Posterior vena cava (tissue), 2 donors: ENCODE measurements at regions not wholly inside any gene's neighbourhood (a gene's known extent, or its start where the extent isn't known, plus 50 kb on each side); places are given as distances from the start of the nearest gene placed in this dataset.

ENCODE experiments used
- DNase-seq: peaks from one replicate; pipeline ENCODE4 v3.0.0-alpha.2; 2020; ENCODE audit warnings: low spot score
- intact Hi-C, 2 donors: fragments of 100-400 bp; cut with DNase I; formaldehyde crosslinking; loops; one replicate each; pipeline versions ENCODE4 v1.14.1 to v1.14.2; 2022 to 2023
- donor health status: DM: yes; HTN: yes; CAD: no.
- donor health status: DM: yes; HTN: yes; CAD: no.

- DNase-seq = no peak
Measured at GRCh38 chr3:177499779-177500423, 302.6 kb upstream of the TBL1XR1 start.

GRCh38 chr3:177510693-177511216 lies 313.5 kb upstream of the TBL1XR1 start:
- intact Hi-C loops = no loop called here
- DNase-seq = no peak

More at GRCh38 chr3:177499779-177500423, 302.6 kb upstream of the TBL1XR1 start:
- intact Hi-C loops = no loop called here

- no peak for DNase-seq
- intact Hi-C loops = no loop called here
Measured at GRCh38 chr3:177512945-177513814, 315.9 kb upstream of the TBL1XR1 start.

GRCh38 chr3:177513815-177514610 lies 316.7 kb upstream of the TBL1XR1 start:
- intact Hi-C loops = no loop called here
- DNase-seq = no peak

GRCh38 chr3:177514611-177515499 lies 317.6 kb upstream of the TBL1XR1 start:
- intact Hi-C loops = no loop called here
- DNase-seq = no peak

- DNase-seq = no peak
- intact Hi-C loops = no loop called here
Measured at GRCh38 chr3:177515786-177516157, 318.5 kb upstream of the TBL1XR1 start.

GRCh38 chr3:177516158-177517011 lies 319.1 kb upstream of the TBL1XR1 start:
- intact Hi-C loops = no loop called here

GRCh38 chr3:177517906-177518305 lies 320.6 kb upstream of the TBL1XR1 start:
- intact Hi-C loops = no loop called here
- DNase-seq = no peak

More at GRCh38 chr3:177516158-177517011, 319.1 kb upstream of the TBL1XR1 start:
- DNase-seq = no peak

GRCh38 chr3:177519588-177519987 lies 322.3 kb upstream of the TBL1XR1 start:
- no peak for DNase-seq
- intact Hi-C loops = no loop called here

- intact Hi-C loops = no loop called here
- no peak for DNase-seq
Measured at GRCh38 chr3:177521305-177521704, 324.0 kb upstream of the TBL1XR1 start.

- no peak for DNase-seq
- intact Hi-C loops = no loop called here
Measured at GRCh38 chr3:177522051-177522450, 324.8 kb upstream of the TBL1XR1 start.

GRCh38 chr3:177523067-177523675 lies 325.9 kb upstream of the TBL1XR1 start:
- DNase-seq = no peak
- intact Hi-C loops = no loop called here

- intact Hi-C loops = no loop called here
- DNase-seq = no peak
Measured at GRCh38 chr3:177523872-177524438, 326.7 kb upstream of the TBL1XR1 start.

- DNase-seq = no peak
- intact Hi-C loops = no loop called here
Measured at GRCh38 chr3:177524742-177525141, 327.5 kb upstream of the TBL1XR1 start.

GRCh38 chr3:177525414-177525813 lies 328.1 kb upstream of the TBL1XR1 start:
- intact Hi-C loops = no loop called here
- DNase-seq = no peak

- intact Hi-C loops = no loop called here
- DNase-seq = no peak
Measured at GRCh38 chr3:177525987-177526712, 328.9 kb upstream of the TBL1XR1 start.

- intact Hi-C loops = no loop called here
Measured at GRCh38 chr3:177527182-177527581, 329.9 kb upstream of the TBL1XR1 start.

More at GRCh38 chr3:177527182-177527581, 329.9 kb upstream of the TBL1XR1 start:
- DNase-seq = no peak
